Testis (tissue), 2 donors: ENCODE measurements at regions not wholly inside any gene's neighbourhood (a gene's known extent, or its start where the extent isn't known, plus 50 kb on each side); places are given as distances from the start of the nearest gene placed in this dataset.

ENCODE experiments used
- DNase-seq: peaks from one replicate; pipeline ENCODE4 v3.0.0-alpha.2; 2019
- H3K27ac ChIP-seq, 2 donors: fragments of 200-600 bp; sonication (generic); one replicate each; pipeline ENCODE4 v1.5.1; 2019
- H3K27me3 ChIP-seq: fragments of 200-600 bp; sonication (generic); one replicate; pipeline ENCODE4 v1.5.1; 2019
- H3K36me3 ChIP-seq: fragments of 200-600 bp; sonication (generic); one replicate; pipeline ENCODE4 v1.5.1; 2017; ENCODE audit warnings: low read depth; ENCODE audit errors: missing control alignments
- H3K4me1 ChIP-seq: fragments of 200-600 bp; sonication (generic); one replicate; pipeline ENCODE4 v1.5.1; 2019
- H3K4me3 ChIP-seq, 2 donors: fragments of 200-600 bp; sonication (generic); one replicate each; pipeline ENCODE4 v1.5.1; 2017 to 2019
- H3K9me3 ChIP-seq: fragments of 200-600 bp; sonication (generic); one replicate; pipeline ENCODE4 v1.5.1; 2017
- CTCF ChIP-seq, 3 experiments: fragments of 450-650 bp in 2 of 3; fragments of 200-600 bp in 1 of 3; sonication (generic) in 1 of 3; IDR thresholded peaks; one replicate each; pipeline ENCODE4 v1.5.1; 2016 to 2019; ENCODE audit warnings: antibody characterized with exemption in 3 of 3, mild to moderate bottlenecking in 2 of 3, moderate library complexity in 1 of 3
- POLR2A ChIP-seq: fragments of 450-650 bp; IDR thresholded peaks from one replicate; pipeline ENCODE4 v1.6.1; 2017; ENCODE audit warnings: antibody characterized with exemption, mild to moderate bottlenecking, moderate library complexity
- WGBS, 2 donors: methylation state at CpG; one replicate each; pipeline ENCODE4 v1.1.5; 2018; 5-methylcytosine and 5-hydroxymethylcytosine counted together
- intact Hi-C: fragments of 100-400 bp; cut with DNase I; formaldehyde crosslinking; loops from one replicate; pipeline ENCODE4 v1.15.1; 2023; ENCODE audit warnings: low total_unique reads

DNA sequence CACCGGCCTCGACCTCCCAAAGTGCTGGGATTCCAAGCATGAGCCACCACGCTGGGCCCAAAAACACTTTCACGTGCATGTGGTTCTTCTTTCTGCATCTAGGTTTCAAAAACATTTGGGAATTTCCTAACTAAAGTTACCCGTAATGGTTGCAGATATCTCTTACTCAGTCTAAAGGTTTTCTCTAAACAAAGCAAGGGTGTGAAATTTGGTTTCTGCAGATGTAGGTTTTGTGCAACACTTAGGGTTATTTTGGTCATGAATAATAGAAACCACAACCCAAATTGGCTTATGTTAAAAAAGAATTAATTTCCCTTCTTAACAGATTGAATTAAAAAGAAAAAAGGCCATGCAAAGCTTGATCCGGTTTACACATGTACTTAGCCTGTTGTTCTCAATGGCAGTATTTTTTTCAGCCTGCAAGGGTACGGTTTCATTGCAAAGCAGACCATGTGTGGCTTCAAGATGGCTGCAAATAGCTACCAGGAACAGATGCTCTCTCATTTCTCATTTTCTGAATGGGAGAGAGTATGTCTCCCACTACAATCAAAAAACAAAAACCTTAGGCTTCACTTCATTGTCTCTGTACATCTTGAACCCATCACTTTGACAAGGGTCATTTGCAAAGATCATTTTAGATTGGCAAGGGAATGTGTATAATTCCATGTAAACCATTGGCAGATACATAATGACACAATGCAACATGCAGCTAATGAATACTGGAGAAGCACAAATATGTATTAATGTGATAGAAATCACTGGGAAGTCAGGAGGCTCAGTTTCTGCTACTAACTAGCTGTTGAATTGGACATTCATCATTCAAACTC is 491.2 kb upstream of the FLRT2 start:
- 95 to 98% methylated on average over 7 of the region's 7 CpGs for WGBS, 2 donors
- no peak for DNase-seq

DNA sequence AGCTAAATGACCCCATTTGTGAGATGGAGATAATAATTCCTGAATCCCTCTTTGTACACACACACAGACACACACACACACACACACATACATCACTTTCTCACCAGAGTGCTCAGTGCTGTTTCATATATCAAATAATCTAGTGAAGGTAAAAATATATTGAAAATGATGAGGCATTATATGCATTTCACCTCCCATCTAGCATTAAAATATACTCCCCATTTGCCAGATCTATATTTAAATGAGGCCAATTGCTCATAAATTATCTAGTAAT is 490.7 kb upstream of the FLRT2 start:
- H3K27ac ChIP-seq = no peak overlapping the region
- H3K36me3 ChIP-seq = no peaks in the 10 kb centered on the region
- no peaks in the 10 kb centered on the region for H3K9me3 ChIP-seq
- no peaks in the 10 kb centered on the region for H3K4me1 ChIP-seq
- no peaks in the 10 kb centered on the region for H3K27me3 ChIP-seq
- no peak for DNase-seq
- TF ChIP-seq CTCF (IDR thresholded peaks at IDR 0.05) (no peak), POLR2A (no peak)
- H3K4me3 ChIP-seq = no peak overlapping the region
- intact Hi-C loops = no loop called here

More for the DNA sequence above, 491.2 kb upstream of the FLRT2 start:
- TF ChIP-seq CTCF (IDR thresholded peaks at IDR 0.05) (no peak), POLR2A (no peak)
- no peaks in the 10 kb centered on the region for H3K9me3 ChIP-seq
- H3K36me3 ChIP-seq = no peaks in the 10 kb centered on the region
- no peaks in the 10 kb centered on the region for H3K4me1 ChIP-seq
- no peak overlapping the region for H3K4me3 ChIP-seq
- H3K27ac ChIP-seq = no peak overlapping the region
- H3K27me3 ChIP-seq = no peaks in the 10 kb centered on the region
- intact Hi-C loops = no loop called here

GRCh38 chr14:85040046-85040685 is 489.8 kb upstream of the FLRT2 start:
- Histone ChIP-seq H3K27ac (no peak overlapping the region), H3K4me3 (no peak overlapping the region), H3K4me1 (no peaks in the 10 kb centered on the region), H3K27me3 (no peaks in the 10 kb centered on the region), H3K9me3 (no peaks in the 10 kb centered on the region), H3K36me3 (no peaks in the 10 kb centered on the region)
- intact Hi-C loops = no loop called here
- DNase-seq = no peak
- TF ChIP-seq CTCF (IDR thresholded peaks at IDR 0.05) (no peak), POLR2A (no peak)
- WGBS, 2 donors = 53% methylated on average over 6 of the region's 6 CpGs

DNA sequence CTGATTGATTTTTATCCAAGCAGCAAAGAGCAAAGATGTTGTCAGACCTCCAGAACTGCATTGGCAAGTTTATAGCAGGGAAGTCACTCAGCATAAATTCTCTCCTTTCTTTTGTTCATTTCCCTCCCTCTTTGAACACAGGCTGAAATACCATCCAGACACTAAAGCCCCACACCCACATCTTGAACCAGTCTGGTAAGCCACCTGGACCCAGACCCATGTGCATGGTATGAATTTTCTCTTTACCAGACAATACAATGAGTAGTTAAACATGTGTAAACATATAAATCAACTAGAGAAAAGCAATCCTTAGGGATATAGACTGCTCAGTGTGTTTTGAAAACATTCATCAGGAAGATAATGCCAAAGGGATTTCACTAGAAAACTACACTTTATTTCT is 488.3 kb upstream of the FLRT2 start:
- DNase-seq = no peak
- TF ChIP-seq POLR2A = no peak
- no peak for TF ChIP-seq CTCF (IDR thresholded peaks at IDR 0.05)
- H3K4me1 ChIP-seq = no peaks in the 10 kb centered on the region
- H3K27me3 ChIP-seq = no peaks in the 10 kb centered on the region
- no peak overlapping the region for H3K4me3 ChIP-seq
- no peaks in the 10 kb centered on the region for H3K36me3 ChIP-seq
- intact Hi-C loops = no loop called here
- no peaks in the 10 kb centered on the region for H3K9me3 ChIP-seq
- no peak overlapping the region for H3K27ac ChIP-seq

DNA sequence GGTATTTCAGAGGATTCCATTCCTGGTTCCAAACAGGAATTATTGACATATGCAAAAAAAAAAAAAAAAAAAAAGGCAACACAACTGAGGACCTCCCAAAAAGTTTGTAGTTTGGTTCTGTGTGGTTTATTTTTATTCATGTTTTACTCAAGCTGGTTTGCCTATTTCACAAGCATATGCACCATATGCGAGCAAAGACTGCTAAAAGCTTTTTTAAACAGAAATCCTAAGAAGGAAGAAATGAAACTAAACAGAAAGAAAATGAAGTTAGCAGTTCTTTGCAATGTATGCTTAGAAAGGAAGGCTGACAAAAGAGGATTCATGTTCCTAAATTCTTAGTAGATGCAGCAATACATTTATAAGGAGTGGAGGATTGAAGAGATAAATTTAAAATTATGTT is 487.6 kb upstream of the FLRT2 start:
- Histone ChIP-seq H3K4me3 (no peak overlapping the region), H3K36me3 (no peaks in the 10 kb centered on the region), H3K4me1 (no peaks in the 10 kb centered on the region), H3K9me3 (no peaks in the 10 kb centered on the region), H3K27ac (no peak overlapping the region), H3K27me3 (no peaks in the 10 kb centered on the region)
- DNase-seq = no peak
- 81 to 89% methylated on average over 1 of the region's 1 CpG for WGBS, 2 donors
- TF ChIP-seq POLR2A (no peak), CTCF (IDR thresholded peaks at IDR 0.05) (no peak)
- intact Hi-C loops = no loop called here
